ENCODE measurements at regions not wholly inside any gene's neighbourhood (a gene's known extent, or its start where the extent isn't known, plus 50 kb on each side); places are given as distances from the start of the nearest gene placed in this dataset.

- H3K4me3 ChIP-seq: no peak overlapping the region
- TF ChIP-seq EZH2phosphoT487 (IDR thresholded peaks at IDR 0.05; ENCODE audit: insufficient read depth, low read depth) (no peak), EZH2 (IDR thresholded peaks at IDR 0.05; ENCODE audit: insufficient read depth, poor library complexity, severe bottlenecking) (no peak)
- H3F3A ChIP-seq (ENCODE audit: insufficient read depth): no peaks in the 10 kb centered on the region
- H3K9me3 ChIP-seq (ENCODE audit: low read depth): no peaks in the 10 kb centered on the region
- no peak overlapping the region for H2AFZ ChIP-seq
- in situ Hi-C loops (cut with MboI): no loop called here
- 6% methylated on average over 2 of the region's 2 CpGs for WGBS, 2 experiments (ENCODE audit: low coverage in 1 of 2, low lambda C conversion rate in 2 of 2, missing lambda C conversion rate in 2 of 2)
- H3K27ac ChIP-seq: no peak overlapping the region
- H3K27me3 ChIP-seq (replicated peaks; ENCODE audit: insufficient read depth): no peaks in the 10 kb centered on the region
- H4K20me1 ChIP-seq (ENCODE audit: insufficient read depth): no peaks in the 10 kb centered on the region
- H3K4me1 ChIP-seq (ENCODE audit: insufficient read depth): no peaks in the 10 kb centered on the region
- no peak overlapping the region for H3K9ac ChIP-seq
- H3K9me2 ChIP-seq (ENCODE audit: insufficient read depth): no peaks in the 10 kb centered on the region
- DNase-seq: no peak
- H3K36me3 ChIP-seq (ENCODE audit: low read depth): no peaks in the 10 kb centered on the region
- H3K79me2 ChIP-seq (ENCODE audit: insufficient read depth): no peaks in the 10 kb centered on the region
- no peak overlapping the region for H3K4me2 ChIP-seq (ENCODE audit: unreplicated experiment)
Measured at GRCh38 chr18:34548120-34548972, 161.8 kb upstream of the DTNA start.

GRCh38 chr18:34548973-34549294 is 161.2 kb upstream of the DTNA start:
- in situ Hi-C loops (cut with MboI): no loop called here
- H3K4me3 ChIP-seq: no peak overlapping the region
- no peak overlapping the region for H3K4me2 ChIP-seq (ENCODE audit: unreplicated experiment)
- H3K36me3 ChIP-seq (ENCODE audit: low read depth): no peaks in the 10 kb centered on the region
- no peaks in the 10 kb centered on the region for H4K20me1 ChIP-seq (ENCODE audit: insufficient read depth)
- no peaks in the 10 kb centered on the region for H3K9me3 ChIP-seq (ENCODE audit: low read depth)
- H2AFZ ChIP-seq: no peak overlapping the region
- WGBS, 2 experiments (ENCODE audit: low coverage in 1 of 2, low lambda C conversion rate in 2 of 2, missing lambda C conversion rate in 2 of 2): 86 to 97% methylated on average over 2 of the region's 2 CpGs
- H3K9ac ChIP-seq: no peak overlapping the region
- TF ChIP-seq EZH2phosphoT487 (IDR thresholded peaks at IDR 0.05; ENCODE audit: insufficient read depth, low read depth): no peak
- no peak for TF ChIP-seq EZH2 (IDR thresholded peaks at IDR 0.05; ENCODE audit: insufficient read depth, poor library complexity, severe bottlenecking)
- H3K9me2 ChIP-seq (ENCODE audit: insufficient read depth): no peaks in the 10 kb centered on the region
- no peak for DNase-seq
- H3K27ac ChIP-seq: no peak overlapping the region
- no peaks in the 10 kb centered on the region for H3K4me1 ChIP-seq (ENCODE audit: insufficient read depth)
- no peaks in the 10 kb centered on the region for H3F3A ChIP-seq (ENCODE audit: insufficient read depth)
- H3K79me2 ChIP-seq (ENCODE audit: insufficient read depth): no peaks in the 10 kb centered on the region
- no peaks in the 10 kb centered on the region for H3K27me3 ChIP-seq (replicated peaks; ENCODE audit: insufficient read depth)

GRCh38 chr18:34549367-34549766 is 160.7 kb upstream of the DTNA start:
- TF ChIP-seq EZH2phosphoT487 (IDR thresholded peaks at IDR 0.05; ENCODE audit: insufficient read depth, low read depth) (no peak), EZH2 (IDR thresholded peaks at IDR 0.05; ENCODE audit: insufficient read depth, poor library complexity, severe bottlenecking) (no peak)

GRCh38 chr18:34550156-34550555 is 159.9 kb upstream of the DTNA start:
- no peak overlapping the region for H3K4me2 ChIP-seq (ENCODE audit: unreplicated experiment)
- H2AFZ ChIP-seq: no peak overlapping the region
- no peaks in the 10 kb centered on the region for H3K36me3 ChIP-seq (ENCODE audit: low read depth)
- TF ChIP-seq EZH2phosphoT487 (IDR thresholded peaks at IDR 0.05; ENCODE audit: insufficient read depth, low read depth) (no peak), EZH2 (IDR thresholded peaks at IDR 0.05; ENCODE audit: insufficient read depth, poor library complexity, severe bottlenecking) (no peak)
- H4K20me1 ChIP-seq (ENCODE audit: insufficient read depth): no peaks in the 10 kb centered on the region
- DNase-seq: no peak
- no peak overlapping the region for H3K9ac ChIP-seq
- H3K9me2 ChIP-seq (ENCODE audit: insufficient read depth): no peaks in the 10 kb centered on the region
- 72 to 75% methylated on average over 4 of the region's 4 CpGs for WGBS, 2 experiments (ENCODE audit: low coverage in 1 of 2, low lambda C conversion rate in 2 of 2, missing lambda C conversion rate in 2 of 2)
- H3K4me1 ChIP-seq (ENCODE audit: insufficient read depth): no peaks in the 10 kb centered on the region
- no peak overlapping the region for H3K4me3 ChIP-seq
- in situ Hi-C loops (cut with MboI): no loop called here
- H3F3A ChIP-seq (ENCODE audit: insufficient read depth): no peaks in the 10 kb centered on the region
- H3K27ac ChIP-seq: no peak overlapping the region
- no peaks in the 10 kb centered on the region for H3K27me3 ChIP-seq (replicated peaks; ENCODE audit: insufficient read depth)
- H3K9me3 ChIP-seq (ENCODE audit: low read depth): no peaks in the 10 kb centered on the region
- H3K79me2 ChIP-seq (ENCODE audit: insufficient read depth): no peaks in the 10 kb centered on the region

More at GRCh38 chr18:34549367-34549766, 160.7 kb upstream of the DTNA start:
- DNase-seq: no peak
- Histone ChIP-seq H3K27ac (no peak overlapping the region), H4K20me1 (ENCODE audit: insufficient read depth) (no peaks in the 10 kb centered on the region), H3K79me2 (ENCODE audit: insufficient read depth) (no peaks in the 10 kb centered on the region), H2AFZ (no peak overlapping the region), H3K4me3 (no peak overlapping the region), H3F3A (ENCODE audit: insufficient read depth) (no peaks in the 10 kb centered on the region), H3K9me2 (ENCODE audit: insufficient read depth) (no peaks in the 10 kb centered on the region), H3K9ac (no peak overlapping the region), H3K36me3 (ENCODE audit: low read depth) (no peaks in the 10 kb centered on the region), H3K4me2 (ENCODE audit: unreplicated experiment) (no peak overlapping the region), H3K4me1 (ENCODE audit: insufficient read depth) (no peaks in the 10 kb centered on the region), H3K9me3 (ENCODE audit: low read depth) (no peaks in the 10 kb centered on the region), H3K27me3 (replicated peaks; ENCODE audit: insufficient read depth) (no peaks in the 10 kb centered on the region)
- in situ Hi-C loops (cut with MboI): no loop called here
